Left lobe of liver (tissue), 2 donors: ENCODE measurements at regions not wholly inside any gene's neighbourhood (a gene's known extent, or its start where the extent isn't known, plus 50 kb on each side); places are given as distances from the start of the nearest gene placed in this dataset.

Experiments used
- ATAC-seq: fragments of 200-7000 bp; cut with Tn5 transposase; one replicate; pipeline ENCODE4 v1.9.1; 2020; ENCODE audit warnings: mild to moderate bottlenecking, moderate library complexity
- DNase-seq: peaks from one replicate; pipeline ENCODE4 v3.0.0-alpha.2; 2020; ENCODE audit warnings: low spot score
- donor health status: DM: no; HTN: no; CAD: no; lungs with moderate emphysema.
- donor health status: DM: no; HTN: yes; CAD: no.

DNA sequence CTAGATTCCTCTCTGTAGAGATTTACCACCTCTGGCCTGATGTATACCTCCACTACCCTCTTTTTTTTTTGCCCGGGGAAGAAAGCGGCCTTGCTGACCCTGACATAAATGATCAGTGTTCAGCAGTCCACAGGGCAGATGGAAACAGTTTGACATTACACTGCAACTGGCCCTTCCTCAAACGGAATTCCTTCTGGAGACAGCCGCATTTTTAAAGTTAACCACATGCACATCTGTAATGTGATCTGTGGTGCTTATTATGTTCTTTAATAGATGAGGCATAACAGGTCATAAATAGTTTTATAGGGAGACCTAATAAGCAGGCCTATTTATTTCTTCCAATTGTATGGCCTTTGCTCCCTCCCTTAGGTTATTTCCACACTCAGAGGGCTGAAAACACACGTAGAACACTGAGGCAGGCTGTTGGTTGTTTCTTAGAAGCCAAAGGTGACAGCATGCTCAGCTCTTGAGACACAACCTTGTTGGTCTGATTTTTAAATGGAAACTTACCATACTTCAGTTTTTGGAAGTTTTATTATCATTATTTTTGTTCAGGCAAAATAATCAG is 84.0 kb upstream of the APC start:
- DNase-seq (no peak), ATAC-seq (no peak)

- ATAC-seq (peak; percentile 79), DNase-seq (no peak)
Measured at GRCh38 chr5:112655513-112655912, 82.2 kb upstream of the APC start.

GRCh38 chr5:112656451-112656850 is 81.2 kb upstream of the APC start:
- ATAC-seq (no peak), DNase-seq (no peak)

GRCh38 chr5:112657804-112658203 is 79.9 kb upstream of the APC start:
- ATAC-seq = no peak
- no peak for DNase-seq

DNA sequence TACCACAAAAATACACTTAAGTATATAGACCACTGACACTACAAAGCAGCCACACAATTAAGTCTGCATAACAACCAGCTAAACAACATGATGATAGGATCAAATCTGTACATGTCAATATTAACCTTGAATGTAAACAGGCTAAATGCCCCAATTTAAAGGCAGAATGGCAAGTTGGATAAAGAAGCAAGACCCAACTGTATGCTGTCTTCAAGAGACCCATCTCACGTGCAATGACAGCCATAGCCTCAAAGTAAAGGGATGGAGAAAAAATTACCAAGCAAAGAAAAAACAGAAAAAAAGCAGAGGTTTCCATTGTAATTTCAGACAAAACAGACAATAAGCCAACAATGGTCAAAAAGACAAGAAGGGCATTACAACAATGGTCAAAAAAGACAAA is 77.3 kb upstream of the APC start:
- no peak for DNase-seq
- no peak for ATAC-seq

GRCh38 chr5:112663146-112663545 is 74.5 kb upstream of the APC start:
- DNase-seq (no peak), ATAC-seq (no peak)

DNA sequence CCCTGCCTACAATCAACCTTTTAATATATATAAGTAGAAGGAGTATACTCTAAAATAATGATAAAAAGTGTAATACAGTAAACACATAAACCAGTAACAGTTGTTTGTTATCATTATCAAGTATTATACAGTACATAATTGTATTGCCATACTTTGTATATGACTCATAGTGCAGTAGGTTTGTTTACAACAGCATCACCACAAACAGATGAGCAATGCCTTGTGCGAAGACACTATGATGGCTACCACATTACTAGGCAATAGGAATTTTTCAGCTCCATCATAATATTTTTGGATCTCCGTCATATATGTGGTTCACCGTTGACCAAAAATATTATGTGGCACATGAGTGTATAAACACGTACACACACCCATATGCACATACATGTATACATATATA is 69.7 kb upstream of the APC start:
- ATAC-seq (no peak), DNase-seq (no peak)

DNA sequence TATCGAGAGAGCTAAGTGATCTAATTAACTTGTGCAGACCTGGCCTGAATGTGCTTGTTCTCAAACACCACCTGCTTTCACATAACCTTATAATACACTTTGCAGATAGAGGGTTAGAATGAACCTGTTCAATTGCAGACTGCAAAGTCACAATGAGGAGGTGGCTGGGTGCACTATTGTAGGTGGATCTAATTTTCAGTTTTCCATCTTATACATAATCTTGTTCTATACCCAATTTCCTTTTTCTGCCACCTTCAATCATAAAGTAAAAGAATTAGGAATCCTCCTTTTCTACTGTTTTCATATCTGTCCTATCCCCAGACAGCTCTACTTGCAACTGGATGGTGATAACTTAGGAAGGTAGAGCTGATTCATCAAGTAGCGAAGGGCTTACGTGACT is 68.8 kb upstream of the APC start:
- ATAC-seq = no peak
- no peak for DNase-seq

DNA sequence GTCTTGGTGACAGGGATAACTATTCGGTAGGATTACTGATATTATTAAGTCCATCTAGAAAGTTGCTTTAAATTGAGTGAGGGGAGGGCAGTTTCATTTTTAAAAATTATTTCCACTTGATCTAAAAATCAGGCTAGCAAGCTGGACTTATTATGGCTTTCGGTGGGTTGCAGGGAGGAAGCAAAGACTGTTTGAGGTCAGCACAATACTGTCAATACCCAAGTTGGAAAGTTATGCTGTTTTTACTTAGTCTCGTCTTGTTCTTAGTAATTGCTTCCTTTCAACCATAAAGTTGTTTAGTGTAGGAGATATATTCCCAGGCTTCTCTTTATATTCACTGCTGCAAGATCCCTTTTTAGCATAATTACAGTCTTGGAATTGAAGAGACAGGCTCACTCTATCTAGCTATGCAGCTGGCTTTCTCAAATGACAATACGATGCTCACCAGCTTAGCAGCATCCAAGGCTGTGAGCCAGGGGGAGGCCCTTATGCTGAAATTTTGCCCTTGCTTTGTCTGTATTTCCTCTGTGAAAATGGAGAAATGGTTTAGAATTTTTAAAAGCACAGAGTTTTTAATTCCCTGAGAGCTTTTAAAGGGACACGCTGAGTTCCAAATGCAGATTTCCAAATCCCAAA is 68.2 kb upstream of the APC start:
- DNase-seq = no peak

GRCh38 chr5:112671687-112672086 is 66.0 kb upstream of the APC start:
- ATAC-seq = no peak
- DNase-seq = no peak

More for the DNA sequence above, 68.2 kb upstream of the APC start:
- no peak for ATAC-seq

DNA sequence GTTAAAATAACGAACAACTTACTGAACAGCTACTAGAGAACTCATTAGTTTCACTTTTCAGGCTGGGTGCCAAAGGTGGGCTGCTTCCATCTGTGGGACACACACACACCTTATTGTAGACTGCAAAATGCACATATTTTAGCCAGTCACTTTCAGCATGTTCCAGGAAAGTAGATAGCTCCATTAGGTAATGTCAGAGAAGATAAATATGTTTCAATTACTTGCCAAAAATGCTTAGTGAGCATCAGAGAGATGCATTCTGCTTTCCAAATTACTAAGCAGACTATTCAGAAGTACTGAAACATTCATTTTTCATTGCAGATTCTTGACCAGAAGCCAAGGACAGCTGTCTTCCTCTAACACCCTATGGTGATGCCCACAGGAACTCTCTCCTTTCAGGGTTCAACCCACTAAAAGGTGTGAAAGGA is 56.2 kb upstream of the APC start:
- DNase-seq (no peak), ATAC-seq (no peak)

GRCh38 chr5:112682621-112683061 is 55.0 kb upstream of the APC start:
- no peak for ATAC-seq

GRCh38 chr5:112684121-112684520 is 53.6 kb upstream of the APC start:
- no peak for DNase-seq
- ATAC-seq = no peak

More at GRCh38 chr5:112682621-112683061, 55.0 kb upstream of the APC start:
- no peak for DNase-seq

GRCh38 chr5:112684737-112685136 is 52.9 kb upstream of the APC start:
- ATAC-seq = no peak
- no peak for DNase-seq

- no peak for DNase-seq
- ATAC-seq = no peak
Measured at GRCh38 chr5:112685386-112685785, 52.3 kb upstream of the APC start.

GRCh38 chr5:112685931-112686330 is 51.8 kb upstream of the APC start:
- ATAC-seq = no peak

GRCh38 chr5:112686675-112687074 is 51.0 kb upstream of the APC start:
- no peak for ATAC-seq
- DNase-seq = no peak

More at GRCh38 chr5:112685931-112686330, 51.8 kb upstream of the APC start:
- no peak for DNase-seq

- ATAC-seq (no peak), DNase-seq (no peak)
Measured at GRCh38 chr5:112687306-112687705, 50.4 kb upstream of the APC start.
